ENCODE measurements at regions not wholly inside any gene's neighbourhood (a gene's known extent, or its start where the extent isn't known, plus 50 kb on each side); places are given as distances from the start of the nearest gene placed in this dataset.

DNA sequence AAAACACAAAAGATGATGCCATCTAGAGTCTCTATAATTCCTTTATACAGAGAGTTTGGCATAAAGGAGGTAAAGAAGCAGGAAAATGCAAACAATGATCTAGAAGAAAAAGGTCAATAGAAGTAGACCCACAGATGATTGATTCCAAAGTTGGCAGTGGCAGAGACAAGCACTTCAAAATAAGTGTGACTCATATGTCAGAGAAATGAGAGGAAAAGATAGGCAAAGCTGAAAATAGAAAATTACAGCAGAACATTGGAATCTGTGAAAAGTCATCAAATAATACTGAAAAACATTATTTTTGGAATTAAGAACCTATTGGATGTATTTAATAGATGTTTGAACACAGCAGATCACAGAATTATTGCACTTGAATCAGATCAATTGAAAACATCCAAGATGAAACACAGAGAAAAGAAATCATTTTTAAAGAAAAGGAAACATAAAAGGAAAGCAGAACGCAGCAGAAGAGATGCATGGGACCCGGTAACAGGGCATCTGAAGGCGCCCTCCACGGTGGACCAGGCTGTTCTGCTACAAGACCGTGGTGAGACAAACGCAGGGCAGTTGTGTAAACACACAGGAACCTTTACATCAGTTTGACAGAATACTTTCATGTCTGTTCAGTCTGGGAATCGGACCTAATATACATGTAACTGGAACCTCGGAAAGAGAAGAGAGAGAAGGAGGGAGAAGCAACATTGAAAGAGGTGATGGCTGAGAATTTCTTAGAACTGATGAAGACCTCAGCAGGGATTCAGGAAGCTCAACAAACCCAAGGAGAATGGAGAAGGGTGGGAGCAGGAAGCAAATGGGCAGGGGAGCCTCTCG is 74.6 kb upstream of the GPC1 start:
- H3K23ac ChIP-seq (ENCODE audit: insufficient read length): no peak overlapping the region
- H2BK120ac ChIP-seq (replicated peaks; ENCODE audit: low read depth, low read length): no peak overlapping the region
- H3K14ac ChIP-seq (ENCODE audit: insufficient read length): no peak overlapping the region
- no peaks in the 10 kb centered on the region for H3K79me2 ChIP-seq (ENCODE audit: control insufficient read depth in 1 of 2, insufficient read depth in 2 of 2, low read length in 2 of 2)
- no peak overlapping the region for H2BK5ac ChIP-seq (ENCODE audit: low read depth, low read length)
- H3K27ac ChIP-seq (ENCODE audit: low read depth, low read length): no peak overlapping the region
- no peaks in the 10 kb centered on the region for H4K20me1 ChIP-seq (replicated peaks in 1 of 2; ENCODE audit: control insufficient read depth in 1 of 2, insufficient read depth in 2 of 2, low read length in 2 of 2)
- no peak for FAIRE-seq
- H4K5ac ChIP-seq (ENCODE audit: insufficient read length, low read depth, low read length): no peak overlapping the region
- H2AFZ ChIP-seq (ENCODE audit: low read length): no peak overlapping the region
- no peak overlapping the region for H3K4ac ChIP-seq (replicated peaks; ENCODE audit: insufficient read length, low read depth, low read length)
- no peak overlapping the region for H3K18ac ChIP-seq (ENCODE audit: extremely low read depth, low read length)
- H2BK20ac ChIP-seq (ENCODE audit: low read length): no peak overlapping the region
- H3K36me3 ChIP-seq (ENCODE audit: control insufficient read depth in 2 of 4, insufficient read depth in 4 of 4, low read length in 3 of 4): no peaks in the 10 kb centered on the region
- no peak overlapping the region for H4K8ac ChIP-seq (ENCODE audit: extremely low read depth, insufficient read depth, low read length)
- no peaks in the 10 kb centered on the region for H3K79me1 ChIP-seq (ENCODE audit: low read depth, low read length)
- no peak overlapping the region for H3K4me3 ChIP-seq (ENCODE audit: extremely low read depth in 1 of 4, insufficient read depth in 2 of 4, low read depth in 3 of 4, low read length in 4 of 4)
- ChIA-PET CTCF (ENCODE audit: partially characterized antibody) (no interaction called here), POLR2A (ENCODE audit: partially characterized antibody) (no interaction called here)
- H4K91ac ChIP-seq (replicated peaks; ENCODE audit: insufficient read length, low read length): no peak overlapping the region
- H3K4me1 ChIP-seq (replicated peaks in 1 of 4; ENCODE audit: control insufficient read depth in 3 of 4, insufficient read depth in 4 of 4, low read length in 3 of 4): no peaks in the 10 kb centered on the region; a peak in 1 of 7 replicates
- no peak overlapping the region for H3K9ac ChIP-seq (replicated peaks in 1 of 4; ENCODE audit: extremely low read depth in 1 of 4, low read depth in 3 of 4, low read length in 3 of 4)
- H3K9me3 ChIP-seq (ENCODE audit: insufficient read depth in 2 of 2, low read depth in 1 of 2, low read length in 1 of 2): peaks cover 17 to 18% of the 10 kb centered on the region in 2 experiments; a peak in 3 of 4 replicates
- no peak overlapping the region for H2BK15ac ChIP-seq (ENCODE audit: low read length)
- no peak overlapping the region for H3K56ac ChIP-seq (replicated peaks; ENCODE audit: insufficient read length, low read depth, low read length)
- H2AK5ac ChIP-seq (ENCODE audit: low read depth, low read length): no peak overlapping the region
- H3K23me2 ChIP-seq (ENCODE audit: low read depth, low read length): no peaks in the 10 kb centered on the region
- no peaks in the 10 kb centered on the region for H3K27me3 ChIP-seq (replicated peaks in 1 of 4; ENCODE audit: control insufficient read depth in 3 of 4, extremely low read depth in 1 of 4, insufficient read depth in 3 of 4, low read length in 3 of 4)
- TF ChIP-seq, protein P1, sequence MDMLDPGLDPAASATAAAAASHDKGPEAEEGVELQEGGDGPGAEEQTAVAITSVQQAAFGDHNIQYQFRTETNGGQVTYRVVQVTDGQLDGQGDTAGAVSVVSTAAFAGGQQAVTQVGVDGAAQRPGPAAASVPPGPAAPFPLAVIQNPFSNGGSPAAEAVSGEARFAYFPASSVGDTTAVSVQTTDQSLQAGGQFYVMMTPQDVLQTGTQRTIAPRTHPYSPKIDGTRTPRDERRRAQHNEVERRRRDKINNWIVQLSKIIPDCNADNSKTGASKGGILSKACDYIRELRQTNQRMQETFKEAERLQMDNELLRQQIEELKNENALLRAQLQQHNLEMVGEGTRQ (IDR thresholded peaks at IDR 0.05; ENCODE audit: low read length): no peak
- no peak for TF ChIP-seq POU5F1 (IDR thresholded peaks at IDR 0.05; ENCODE audit: low read depth, low read length)
- no peak for TF ChIP-seq BRCA1 (IDR thresholded peaks at IDR 0.05; ENCODE audit: low read depth, low read length)
- no peak for TF ChIP-seq SP2 (IDR thresholded peaks at IDR 0.05; ENCODE audit: low read length)
- TF ChIP-seq ASH2L (IDR thresholded peaks at IDR 0.05; ENCODE audit: low read length): no peak
- TF ChIP-seq EP300 (IDR thresholded peaks at IDR 0.05; ENCODE audit: borderline replicate concordance in 1 of 2, low read depth in 2 of 2, low read length in 2 of 2): no peak
- no peak for TF ChIP-seq EGR1 (IDR thresholded peaks at IDR 0.05; ENCODE audit: borderline replicate concordance, low read depth, low read length)
- no peak for TF ChIP-seq CTBP2 (IDR thresholded peaks at IDR 0.05; ENCODE audit: borderline replicate concordance, insufficient read depth, insufficient read length, low read length)
- H2BK12ac ChIP-seq (ENCODE audit: low read depth, low read length): no peak overlapping the region
- no peak overlapping the region for H3K4me2 ChIP-seq (ENCODE audit: insufficient read depth in 1 of 2, low read depth in 2 of 2, low read length in 2 of 2)
- 93% methylated on average over 9 of the region's 9 CpGs; no CpG with 5 or more reads in 1 of the 2 experiments for WGBS, 2 experiments (ENCODE audit: extremely low coverage in 1 of 2, insufficient coverage in 1 of 2, insufficient read length in 1 of 2, insufficient replicate concordance in 2 of 2, low coverage in 1 of 2, low lambda C conversion rate in 2 of 2, missing lambda C conversion rate in 1 of 2)
- no peak for DNase-seq (ENCODE audit: low read depth in 1 of 2, low spot score in 2 of 2)

All from H1 (cell line).